ENCODE measurements at regions not wholly inside any gene's neighbourhood (a gene's known extent, or its start where the extent isn't known, plus 50 kb on each side); places are given as distances from the start of the nearest gene placed in this dataset.
"Not testable (repeated sequence)": the region's sequence is repeated elsewhere in the genome, so short reads cannot be mapped to it uniquely, and the experiment has no call there.

DNA sequence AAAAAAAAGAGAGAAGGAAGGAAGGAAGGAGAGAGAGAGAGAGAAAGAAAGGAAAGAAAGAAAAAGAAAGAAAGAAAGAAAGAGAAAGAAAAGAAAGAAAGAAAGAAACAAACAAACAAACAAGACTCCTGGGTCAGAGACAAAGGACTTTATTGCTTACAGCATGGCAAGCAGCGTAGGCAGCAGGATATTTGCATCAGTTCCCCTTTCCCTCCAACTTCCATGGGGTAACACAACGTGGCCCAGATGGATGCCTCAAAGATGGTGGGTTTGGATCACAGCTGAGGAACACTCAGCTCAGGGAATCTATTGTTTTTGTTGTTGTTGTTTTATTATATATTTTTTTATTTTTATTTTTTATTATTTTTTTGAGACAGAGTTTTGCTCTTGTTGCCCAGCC is 128.5 kb upstream of the VKORC1L1 start:
- DNase-seq (ENCODE audit: low spot score), result no peak

GRCh38 chr7:65746398-65746669 is 126.5 kb upstream of the VKORC1L1 start:
- DNase-seq (ENCODE audit: low spot score), result no peak

DNA sequence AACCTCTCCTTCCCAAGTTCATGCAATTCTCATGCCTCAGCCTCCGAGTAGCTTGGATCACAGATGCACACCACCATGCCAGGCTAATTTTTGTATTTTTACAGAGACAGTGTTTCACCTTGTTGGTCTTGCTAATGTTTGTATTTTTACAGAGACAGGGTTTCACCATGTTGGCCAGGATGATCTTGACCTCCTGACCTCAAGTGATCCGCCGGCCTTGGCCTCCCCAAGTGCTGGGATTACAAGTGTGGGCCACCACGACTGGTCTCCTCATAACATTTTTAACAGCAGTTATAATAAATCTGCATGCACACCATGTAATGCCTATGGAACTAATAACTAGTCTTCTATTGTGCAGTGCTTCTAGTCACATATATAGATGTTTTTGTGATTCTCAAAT is 123.8 kb upstream of the VKORC1L1 start:
- DNase-seq (ENCODE audit: low spot score), result no peak

GRCh38 chr7:65749518-65749917 is 123.4 kb upstream of the VKORC1L1 start:
- no peak for DNase-seq (ENCODE audit: low spot score)

DNA sequence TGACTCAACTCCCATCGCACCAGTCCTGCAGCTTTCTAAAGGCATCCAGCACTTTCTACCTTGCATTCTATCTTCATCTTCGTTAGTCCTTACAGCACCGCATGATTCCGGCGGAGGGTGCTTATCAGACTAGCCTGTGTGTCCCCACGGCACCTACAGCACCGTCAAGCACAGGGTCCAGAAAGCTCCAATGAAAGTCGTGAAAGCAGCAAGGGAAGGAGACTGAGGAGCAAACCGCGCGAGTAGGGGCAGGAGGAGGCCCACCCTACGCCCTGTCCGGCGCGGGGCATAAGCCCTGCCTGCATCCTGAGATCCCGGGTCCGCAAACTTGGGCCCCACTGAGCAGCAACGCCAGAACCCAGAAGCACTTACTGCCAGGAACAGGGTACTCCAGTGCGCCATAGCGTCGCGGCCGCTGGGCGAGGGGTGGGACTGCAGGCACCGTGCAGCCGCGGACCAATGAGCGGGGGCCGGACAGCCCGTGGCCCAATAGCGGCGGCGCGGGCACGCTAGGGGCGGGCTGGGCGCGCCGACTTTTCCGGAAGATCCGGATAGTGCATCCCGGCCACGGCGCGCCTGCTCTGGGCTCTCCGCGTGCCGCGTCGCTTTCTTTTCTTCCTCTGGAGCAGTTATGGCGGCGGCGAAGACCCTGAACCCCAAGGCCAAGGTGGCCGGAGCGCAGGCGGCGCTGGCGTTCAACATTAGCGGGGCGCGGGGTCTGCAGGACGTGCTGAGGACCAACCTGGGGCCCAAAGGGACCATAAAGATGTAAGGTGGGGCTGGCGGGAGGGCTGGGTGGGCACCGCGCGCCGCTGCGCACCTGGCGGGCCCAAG is 122.1 kb upstream of the VKORC1L1 start:
- peak; percentile 83 for DNase-seq (ENCODE audit: low spot score)

- DNase-seq (ENCODE audit: low spot score), result not testable (repeated sequence)
These were observed 118.8 kb upstream of the VKORC1L1 start for GRCh38 chr7:65754070-65754469.

- DNase-seq (ENCODE audit: low spot score), result not testable (repeated sequence)
These were observed 113.9 kb upstream of the VKORC1L1 start for GRCh38 chr7:65758991-65759390.

GRCh38 chr7:65762712-65763111 is 110.2 kb upstream of the VKORC1L1 start:
- not testable (repeated sequence) for DNase-seq (ENCODE audit: low spot score)

DNA sequence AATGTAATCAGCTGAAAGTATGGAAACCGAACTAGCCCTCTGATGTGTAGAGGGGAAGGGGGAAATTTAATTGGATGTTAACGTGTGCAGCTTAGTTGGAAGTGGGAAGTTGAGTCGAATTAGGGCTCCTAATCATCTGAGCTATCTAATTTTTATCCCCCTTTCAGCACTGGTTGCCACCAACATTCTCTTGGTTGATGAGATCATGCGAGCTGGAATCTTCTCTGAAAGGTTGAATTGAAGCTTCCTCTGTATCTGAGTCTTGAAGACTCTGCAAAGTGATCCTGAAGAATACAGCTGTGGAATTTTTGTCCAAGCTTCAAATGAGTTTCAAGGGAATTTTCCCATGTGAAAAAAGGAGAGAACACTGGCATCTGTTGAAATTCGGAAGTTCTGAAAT is 109.8 kb upstream of the VKORC1L1 start:
- not testable (repeated sequence) for DNase-seq (ENCODE audit: low spot score)

GRCh38 chr7:65770473-65771225 is 102.2 kb upstream of the VKORC1L1 start:
- DNase-seq (ENCODE audit: low spot score), result peak; percentile 83

DNA sequence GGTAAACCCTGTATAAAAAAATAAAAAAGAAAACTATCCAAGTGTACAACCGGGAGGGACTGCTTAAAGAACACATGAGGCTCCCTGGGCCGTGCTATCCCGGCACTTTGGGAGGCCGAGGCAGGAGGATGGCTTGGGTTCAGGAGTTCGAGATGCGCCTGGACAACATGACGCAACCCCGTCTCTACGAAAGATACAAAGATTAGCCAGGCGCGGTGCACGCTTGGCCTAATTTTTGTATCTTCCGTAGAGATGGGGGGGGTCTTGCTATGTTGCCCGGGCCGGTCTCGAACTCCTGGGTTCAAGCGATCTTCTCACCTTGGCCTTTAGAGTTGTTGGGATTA is 101.7 kb upstream of the VKORC1L1 start:
- not testable (repeated sequence) for DNase-seq (ENCODE audit: low spot score)

- not testable (repeated sequence) for DNase-seq (ENCODE audit: low spot score)
These were observed 96.2 kb upstream of the VKORC1L1 start for GRCh38 chr7:65776677-65777076.

- DNase-seq (ENCODE audit: low spot score), result not testable (repeated sequence)
These were observed 82.9 kb upstream of the VKORC1L1 start for GRCh38 chr7:65789943-65790342.

DNA sequence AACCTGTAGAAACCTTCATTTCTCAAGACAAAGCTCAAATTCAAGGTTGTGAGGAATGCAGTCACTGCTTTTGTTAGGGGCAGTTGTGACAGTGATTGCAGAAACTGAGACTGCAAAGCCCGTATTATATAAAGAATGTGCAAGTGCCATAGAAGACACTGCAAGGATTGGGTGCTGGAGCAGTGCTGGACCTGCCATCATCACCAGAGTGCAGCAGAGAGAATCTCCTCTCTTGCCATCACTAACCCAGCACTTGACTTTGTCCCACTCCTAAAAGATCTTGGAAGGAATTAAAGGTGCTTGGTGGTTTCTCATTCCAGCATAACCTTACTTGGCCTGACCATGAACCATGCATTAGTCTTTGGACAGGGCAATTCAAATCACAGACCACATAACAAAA is 81.1 kb upstream of the VKORC1L1 start:
- DNase-seq (ENCODE audit: low spot score), result not testable (repeated sequence)

GRCh38 chr7:65792726-65793125 is 80.1 kb upstream of the VKORC1L1 start:
- DNase-seq (ENCODE audit: low spot score), result not testable (repeated sequence)

DNA sequence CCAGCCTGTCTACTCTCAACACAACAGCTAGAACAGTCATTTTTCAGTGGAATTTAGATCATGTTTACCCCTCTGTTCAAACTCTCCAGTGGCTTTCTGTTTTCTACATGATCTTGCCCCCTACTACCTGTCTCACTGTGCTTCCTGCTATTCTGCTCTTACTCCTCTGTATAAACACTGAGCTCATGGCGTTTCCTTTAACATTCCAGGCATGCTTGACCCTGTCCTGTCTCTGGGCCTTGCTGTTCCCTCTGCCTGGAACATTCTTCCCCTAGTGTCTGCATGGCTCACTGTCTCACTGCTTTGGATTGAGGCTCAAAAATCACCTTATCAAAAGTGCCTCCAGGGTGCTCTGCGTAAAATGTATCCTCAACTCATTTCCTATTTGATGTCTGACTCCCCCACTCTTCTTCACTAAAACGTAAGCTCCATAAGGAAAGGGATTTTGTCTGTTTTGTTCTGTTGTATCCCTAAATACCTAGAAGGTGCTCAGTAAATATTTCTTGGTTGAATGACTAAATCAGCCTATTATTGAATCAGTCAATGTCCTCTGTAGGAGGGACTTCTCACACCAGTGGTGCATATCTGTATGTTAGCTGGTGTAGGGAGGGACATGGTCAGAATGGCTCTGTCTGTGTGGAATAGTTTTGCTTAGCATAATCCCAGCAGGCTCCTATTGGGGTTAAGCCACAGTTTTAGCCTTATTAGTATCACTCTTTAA is 78.0 kb upstream of the VKORC1L1 start:
- peak; percentile 60 for DNase-seq (ENCODE audit: low spot score)

DNA sequence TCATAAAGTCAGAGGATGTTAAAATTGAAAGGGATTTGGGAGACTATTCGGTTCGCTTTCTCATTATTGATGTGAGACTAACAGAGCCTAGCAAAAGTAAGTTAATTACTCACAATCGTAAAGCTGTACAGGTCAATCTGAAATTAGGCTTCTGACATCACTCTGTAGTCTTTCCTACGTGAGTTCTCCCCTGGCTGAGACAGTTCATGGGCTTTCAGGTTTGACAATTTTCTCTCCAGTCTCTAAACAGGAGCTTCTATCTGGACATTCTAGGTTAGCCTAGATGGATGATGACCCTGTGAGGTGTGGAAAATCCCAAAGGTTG is 77.5 kb upstream of the VKORC1L1 start:
- DNase-seq (ENCODE audit: low spot score), result not testable (repeated sequence)

- no peak for DNase-seq (ENCODE audit: low spot score)
These were observed 76.7 kb upstream of the VKORC1L1 start for GRCh38 chr7:65796205-65796604.

DNA sequence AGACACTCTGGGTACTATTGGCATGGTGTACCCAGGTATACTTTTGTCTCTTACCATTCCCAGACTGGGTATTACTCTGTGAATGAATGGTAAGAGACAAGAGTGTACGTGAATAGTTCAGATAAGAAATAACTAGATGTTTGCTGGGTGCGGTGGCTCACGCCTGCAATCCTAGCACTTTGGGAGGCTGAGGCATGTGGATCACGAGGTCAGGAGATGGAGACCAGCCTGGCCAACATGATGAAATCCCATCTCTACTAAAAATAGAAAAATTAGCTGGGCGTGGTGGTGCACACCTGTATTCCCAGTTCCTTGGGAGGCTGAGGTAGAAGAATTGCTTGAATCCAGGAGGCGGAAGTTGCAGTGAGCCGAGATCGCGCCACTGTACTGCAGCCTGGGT is 75.8 kb upstream of the VKORC1L1 start:
- DNase-seq (ENCODE audit: low spot score), result not testable (repeated sequence)

GRCh38 chr7:65797566-65797965 is 75.3 kb upstream of the VKORC1L1 start:
- DNase-seq (ENCODE audit: low spot score), result not testable (repeated sequence)

DNA sequence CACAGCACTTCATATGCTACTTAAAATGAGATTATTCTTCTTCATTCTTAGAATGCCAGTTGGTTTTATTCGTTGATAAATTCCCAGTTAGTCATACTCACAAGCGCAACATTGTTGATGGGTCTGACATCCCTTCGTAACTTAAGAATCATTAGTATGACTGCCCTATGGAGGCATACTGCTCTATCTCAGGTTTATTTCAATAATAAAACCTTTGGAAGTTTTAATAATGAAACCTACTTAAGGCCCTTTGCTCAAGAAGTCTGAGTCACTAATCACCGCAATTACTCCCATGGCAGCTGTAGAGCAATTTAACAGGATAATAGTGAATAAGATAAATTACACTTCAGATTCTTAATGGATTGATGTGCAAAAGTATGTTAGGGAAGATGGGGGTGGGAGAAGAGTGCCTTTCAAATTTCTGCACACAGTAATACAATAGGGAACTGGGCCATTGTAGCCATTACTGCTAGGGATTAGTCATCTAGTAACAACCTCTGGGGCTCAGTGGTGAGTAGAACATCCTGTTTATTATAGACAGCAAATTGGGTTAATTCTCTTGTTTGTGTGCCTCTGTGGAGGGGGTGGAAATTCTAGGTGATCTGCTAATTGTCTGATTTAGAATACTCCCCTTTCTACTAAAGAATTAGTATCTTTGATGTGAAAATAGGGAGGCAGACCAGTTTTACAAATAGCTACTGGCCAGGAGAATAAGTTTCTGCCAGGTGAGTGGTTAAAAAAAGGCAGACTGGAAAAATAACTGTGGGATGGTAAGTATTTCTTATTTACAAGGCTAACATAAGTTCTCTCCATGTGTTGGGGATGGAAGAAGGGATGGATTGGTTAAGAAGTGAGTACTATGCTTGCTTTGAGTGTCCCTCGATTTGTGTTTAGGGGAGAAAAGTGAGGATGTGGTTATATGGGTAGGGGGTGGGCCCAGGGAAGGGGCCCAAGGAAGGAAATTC is 74.5 kb upstream of the VKORC1L1 start:
- peak; percentile 89 for DNase-seq (ENCODE audit: low spot score)

GRCh38 chr7:65800191-65800590 is 72.7 kb upstream of the VKORC1L1 start:
- not testable (repeated sequence) for DNase-seq (ENCODE audit: low spot score)

Measured in kidney capillary endothelial cell (primary cell).